ENCODE measurements at regions not wholly inside any gene's neighbourhood (a gene's known extent, or its start where the extent isn't known, plus 50 kb on each side); places are given as distances from the start of the nearest gene placed in this dataset.

GRCh38 chr10:56082169-56082568, 278.9 kb downstream of the ZWINT start:
- WGBS, 2 donors = 61 to 76% methylated on average over 3 of the region's 3 CpGs
- no peak for DNase-seq
- intact Hi-C loops (cut with DNase I) = no loop called here

GRCh38 chr10:56068473-56069263, 292.4 kb downstream of the ZWINT start:
- Histone ChIP-seq H3K4me1 (no peaks in the 10 kb centered on the region), H3K4me3 (no peak overlapping the region), H3K9me3 (peaks cover 0 to 9% (median 0%) of the 10 kb centered on the region in 3 donors), H3K36me3 (no peaks in the 10 kb centered on the region), H3K27ac (no peak overlapping the region), H3K27me3 (no peaks in the 10 kb centered on the region)
- no peak for TF ChIP-seq POLR2A (IDR thresholded peaks at IDR 0.05)
- TF ChIP-seq CTCF (IDR thresholded peaks at IDR 0.05) = no peak
- WGBS, 2 donors = 82 to 92% methylated on average over 6 to 7 of the region's 12 CpGs
- intact Hi-C loops (cut with DNase I) = no loop called here
- DNase-seq = no peak

More at GRCh38 chr10:56082169-56082568, 278.9 kb downstream of the ZWINT start:
- Histone ChIP-seq H3K4me3 (no peak overlapping the region), H3K27ac (no peak overlapping the region), H3K9me3 (no peaks in the 10 kb centered on the region), H3K4me1 (no peaks in the 10 kb centered on the region), H3K36me3 (no peaks in the 10 kb centered on the region), H3K27me3 (no peaks in the 10 kb centered on the region)
- TF ChIP-seq POLR2A (IDR thresholded peaks at IDR 0.05) = no peak
- TF ChIP-seq CTCF (IDR thresholded peaks at IDR 0.05) = no peak

- Histone ChIP-seq H3K27ac (no peak overlapping the region), H3K4me3 (no peak overlapping the region), H3K4me1 (no peaks in the 10 kb centered on the region), H3K27me3 (no peaks in the 10 kb centered on the region), H3K9me3 (peaks cover 0 to 9% (median 0%) of the 10 kb centered on the region in 3 donors), H3K36me3 (no peaks in the 10 kb centered on the region)
- intact Hi-C loops (cut with DNase I) = no loop called here
- no peak for DNase-seq
- 92 to 100% methylated on average over 1 to 2 of the region's 2 CpGs for WGBS, 2 donors
- TF ChIP-seq POLR2A (IDR thresholded peaks at IDR 0.05) = no peak
- TF ChIP-seq CTCF (IDR thresholded peaks at IDR 0.05) = no peak
These were observed 293.0 kb downstream of the ZWINT start for GRCh38 chr10:56068040-56068439.

- H3K36me3 ChIP-seq = no peaks in the 10 kb centered on the region
- H3K4me1 ChIP-seq = no peaks in the 10 kb centered on the region
- WGBS, 2 donors = 79 to 92% methylated on average over 1 of the region's 1 CpG
- TF ChIP-seq CTCF (IDR thresholded peaks at IDR 0.05) (no peak), POLR2A (IDR thresholded peaks at IDR 0.05) (no peak)
- intact Hi-C loops (cut with DNase I) = no loop called here
- H3K4me3 ChIP-seq = no peak overlapping the region
- no peak overlapping the region for H3K27ac ChIP-seq
- no peak for DNase-seq
- no peaks in the 10 kb centered on the region for H3K27me3 ChIP-seq
- H3K9me3 ChIP-seq = peaks cover 0 to 9% (median 0%) of the 10 kb centered on the region in 3 donors
These were observed 297.4 kb downstream of the ZWINT start for GRCh38 chr10:56063642-56064041.

- WGBS, 2 donors = 46 to 53% methylated on average over 2 of the region's 2 CpGs
- Histone ChIP-seq H3K9me3 (no peaks in the 10 kb centered on the region), H3K4me1 (no peaks in the 10 kb centered on the region), H3K4me3 (no peak overlapping the region), H3K36me3 (no peaks in the 10 kb centered on the region), H3K27ac (no peak overlapping the region), H3K27me3 (no peaks in the 10 kb centered on the region)
- intact Hi-C loops (cut with DNase I) = no loop called here
- no peak for DNase-seq
- TF ChIP-seq CTCF (IDR thresholded peaks at IDR 0.05) (no peak), POLR2A (IDR thresholded peaks at IDR 0.05) (no peak)
These were observed 303.2 kb downstream of the ZWINT start for GRCh38 chr10:56057860-56058259.

All from esophagus squamous epithelium (tissue), 5 donors.